ENCODE measurements at regions not wholly inside any gene's neighbourhood (a gene's known extent, or its start where the extent isn't known, plus 50 kb on each side); places are given as distances from the start of the nearest gene placed in this dataset.

GRCh38 chr10:117740691-117741222 lies 198.2 kb downstream of the EMX2 start:
- Mint-ChIP-seq H3K27me3 (peaks cover 21 to 45% (median 21%) of the 10 kb centered on the region in 3 donors), H3K4me3 (no peak overlapping the region), H3K36me3 (no peaks in the 10 kb centered on the region), H3K4me1 (peaks cover 0 to 2% (median 0%) of the 10 kb centered on the region in 3 donors), H3K9me3 (no peaks in the 10 kb centered on the region), H3K27ac (peak overlapping the region in 1 of 6 donors; percentile 47)
- no peak for ATAC-seq (ENCODE audit: low read depth in 2 of 2)
- no peak for DNase-seq

GRCh38 chr10:117741524-117741923 lies 199.0 kb downstream of the EMX2 start:
- Mint-ChIP-seq H3K27ac (no peak overlapping the region), H3K4me3 (no peak overlapping the region), H3K9me3 (peaks cover 0 to 2% (median 0%) of the 10 kb centered on the region in 7 donors), H3K4me1 (no peaks in the 10 kb centered on the region), H3K36me3 (no peaks in the 10 kb centered on the region), H3K27me3 (peaks cover 14 to 39% (median 16%) of the 10 kb centered on the region in 3 donors)
- DNase-seq (no peak), ATAC-seq (ENCODE audit: low read depth in 2 of 2) (no peak)

DNA sequence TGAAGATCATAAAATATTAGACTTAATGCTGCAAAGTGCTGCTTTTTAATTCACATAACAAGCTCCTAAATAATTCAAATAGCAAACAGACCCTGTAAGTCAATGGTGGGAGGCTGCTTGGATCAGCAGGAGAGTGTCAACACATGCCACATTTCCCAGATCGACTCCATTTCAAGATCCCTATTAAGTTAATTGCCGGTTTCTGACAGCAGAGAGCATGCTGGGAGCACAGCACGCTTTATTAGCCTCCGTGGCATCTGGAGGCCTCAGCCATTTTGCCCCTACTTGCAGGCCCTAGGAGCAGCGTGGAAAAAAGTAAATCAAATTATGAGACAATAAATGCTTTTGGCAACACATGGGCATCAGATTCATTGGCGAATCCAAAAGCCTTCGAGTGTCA lies 201.0 kb downstream of the EMX2 start:
- Mint-ChIP-seq H3K9me3 (peaks cover 0 to 4% (median 0%) of the 10 kb centered on the region in 7 donors), H3K27ac (no peak overlapping the region), H3K4me3 (no peak overlapping the region), H3K4me1 (no peaks in the 10 kb centered on the region), H3K36me3 (no peaks in the 10 kb centered on the region), H3K27me3 (peaks cover 9 to 29% (median 9%) of the 10 kb centered on the region in 3 donors)
- DNase-seq (no peak), ATAC-seq (ENCODE audit: low read depth in 2 of 2) (no peak)

- no peak overlapping the region for H3K4me3 Mint-ChIP-seq
- no peak for ATAC-seq (ENCODE audit: low read depth in 2 of 2)
- H3K27ac Mint-ChIP-seq: no peak overlapping the region
- peaks cover 9 to 28% (median 13%) of the 10 kb centered on the region in 3 donors for H3K27me3 Mint-ChIP-seq
- no peak for DNase-seq
- peaks cover 0 to 4% (median 0%) of the 10 kb centered on the region in 7 donors for H3K9me3 Mint-ChIP-seq
- no peaks in the 10 kb centered on the region for H3K36me3 Mint-ChIP-seq
- H3K4me1 Mint-ChIP-seq: no peaks in the 10 kb centered on the region
Measured at GRCh38 chr10:117745301-117745700, 202.8 kb downstream of the EMX2 start.

- H3K4me3 Mint-ChIP-seq: no peak overlapping the region
- no peak overlapping the region for H3K27ac Mint-ChIP-seq
- H3K27me3 Mint-ChIP-seq: peaks cover 4 to 17% (median 9%) of the 10 kb centered on the region in 3 donors
- H3K4me1 Mint-ChIP-seq: no peaks in the 10 kb centered on the region
- ATAC-seq (ENCODE audit: low read depth in 2 of 2) (no peak), DNase-seq (no peak)
- peaks cover 0 to 4% (median 0%) of the 10 kb centered on the region in 7 donors for H3K9me3 Mint-ChIP-seq
- no peaks in the 10 kb centered on the region for H3K36me3 Mint-ChIP-seq
Measured at GRCh38 chr10:117746541-117747448, 204.2 kb downstream of the EMX2 start.

DNA sequence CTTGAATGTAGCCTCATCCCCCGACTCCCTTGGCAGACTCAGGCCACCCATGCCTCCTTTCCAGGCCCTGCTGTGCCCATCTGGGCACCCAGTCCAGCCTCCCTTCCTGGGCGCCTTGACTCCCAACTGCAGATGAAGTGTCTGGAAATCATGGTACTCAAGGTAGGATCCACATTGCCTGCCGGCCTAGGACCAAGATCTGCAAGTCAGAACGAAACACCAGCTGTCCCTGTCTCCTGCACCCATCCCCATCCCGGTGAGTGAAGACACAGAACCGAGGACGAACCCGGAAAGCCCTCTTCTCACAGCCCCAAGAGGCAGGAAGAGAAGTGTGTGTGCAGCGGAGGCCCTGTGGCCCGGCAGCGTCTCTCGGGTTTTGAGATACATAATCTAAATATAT lies 205.1 kb downstream of the EMX2 start:
- no peak for DNase-seq
- Mint-ChIP-seq H3K27me3 (peaks cover 4 to 14% (median 4%) of the 10 kb centered on the region in 3 donors), H3K9me3 (peaks cover 0 to 4% (median 0%) of the 10 kb centered on the region in 7 donors), H3K27ac (no peak overlapping the region), H3K4me3 (no peak overlapping the region), H3K4me1 (no peaks in the 10 kb centered on the region), H3K36me3 (no peaks in the 10 kb centered on the region)
- ATAC-seq (ENCODE audit: low read depth in 2 of 2): no peak

GRCh38 chr10:117748058-117748457 lies 205.5 kb downstream of the EMX2 start:
- ATAC-seq (ENCODE audit: low read depth in 2 of 2) (no peak), DNase-seq (no peak)
- H3K27ac Mint-ChIP-seq: no peak overlapping the region
- H3K27me3 Mint-ChIP-seq: peaks cover under 1 to 10% (median 4%) of the 10 kb centered on the region in 3 donors
- H3K4me3 Mint-ChIP-seq: no peak overlapping the region
- H3K36me3 Mint-ChIP-seq: no peaks in the 10 kb centered on the region
- H3K4me1 Mint-ChIP-seq: no peaks in the 10 kb centered on the region
- peaks cover 0 to 4% (median 0%) of the 10 kb centered on the region in 7 donors for H3K9me3 Mint-ChIP-seq

DNA sequence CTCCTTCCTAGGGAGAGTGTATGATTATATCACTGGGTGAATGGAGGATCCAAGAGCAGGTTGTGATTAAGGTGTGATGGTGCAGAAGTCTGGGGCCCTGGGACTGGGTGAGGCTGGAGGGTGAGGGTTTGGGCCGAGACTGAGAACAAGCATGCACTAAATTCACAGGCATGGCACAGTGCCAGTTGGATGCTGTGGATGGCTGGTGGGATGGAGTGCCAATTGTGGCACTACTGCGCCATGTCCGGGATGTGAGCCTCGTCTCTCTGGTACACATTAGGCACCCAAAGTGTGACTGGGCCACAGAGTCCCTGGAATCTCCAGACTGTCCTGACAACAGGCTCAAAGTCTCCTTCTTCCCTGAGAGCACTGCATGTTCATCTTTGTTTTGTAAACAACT lies 208.1 kb downstream of the EMX2 start:
- H3K27me3 Mint-ChIP-seq: peaks cover 0 to 4% (median 0%) of the 10 kb centered on the region in 3 donors
- no peak overlapping the region for H3K4me3 Mint-ChIP-seq
- peaks cover 0 to 4% (median 0%) of the 10 kb centered on the region in 7 donors for H3K9me3 Mint-ChIP-seq
- DNase-seq (no peak), ATAC-seq (ENCODE audit: low read depth in 2 of 2) (no peak)
- H3K36me3 Mint-ChIP-seq: no peaks in the 10 kb centered on the region
- no peak overlapping the region for H3K27ac Mint-ChIP-seq
- no peaks in the 10 kb centered on the region for H3K4me1 Mint-ChIP-seq

DNA sequence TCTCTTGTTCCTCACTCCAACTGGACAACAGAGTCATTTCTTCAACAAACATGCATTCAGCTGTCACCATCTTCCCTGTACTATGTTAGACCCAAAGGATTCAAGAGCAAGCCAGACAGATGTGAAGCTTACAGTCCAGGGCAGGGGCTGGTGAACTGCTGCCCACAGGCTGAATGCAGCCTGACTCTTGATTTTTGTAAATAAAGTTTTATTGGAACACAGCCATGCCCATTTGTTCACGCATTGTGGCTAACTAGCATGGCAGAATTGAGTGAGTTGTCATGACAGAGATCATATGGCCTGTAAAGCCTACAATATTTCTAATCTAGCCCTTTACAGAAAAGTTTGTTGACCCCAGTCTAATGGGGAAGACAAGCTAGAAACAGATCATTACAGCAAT lies 208.7 kb downstream of the EMX2 start:
- peaks cover 0 to 4% (median 0%) of the 10 kb centered on the region in 7 donors for H3K9me3 Mint-ChIP-seq

GRCh38 chr10:117752103-117752502 lies 209.6 kb downstream of the EMX2 start:
- Mint-ChIP-seq H3K4me3 (no peak overlapping the region), H3K4me1 (no peaks in the 10 kb centered on the region), H3K27me3 (peaks cover 0 to 4% (median 0%) of the 10 kb centered on the region in 3 donors), H3K36me3 (no peaks in the 10 kb centered on the region), H3K27ac (peak overlapping the region in 1 of 6 donors; percentile 43), H3K9me3 (peaks cover 0 to 4% (median 0%) of the 10 kb centered on the region in 7 donors)
- no peak for ATAC-seq (ENCODE audit: low read depth in 2 of 2)
- DNase-seq: no peak

More for the DNA sequence above, 208.7 kb downstream of the EMX2 start:
- Mint-ChIP-seq H3K27ac (no peak overlapping the region), H3K27me3 (peaks cover 0 to 4% (median 0%) of the 10 kb centered on the region in 3 donors), H3K36me3 (no peaks in the 10 kb centered on the region), H3K4me3 (no peak overlapping the region), H3K4me1 (no peaks in the 10 kb centered on the region)
- ATAC-seq (ENCODE audit: low read depth in 2 of 2) (no peak), DNase-seq (no peak)

DNA sequence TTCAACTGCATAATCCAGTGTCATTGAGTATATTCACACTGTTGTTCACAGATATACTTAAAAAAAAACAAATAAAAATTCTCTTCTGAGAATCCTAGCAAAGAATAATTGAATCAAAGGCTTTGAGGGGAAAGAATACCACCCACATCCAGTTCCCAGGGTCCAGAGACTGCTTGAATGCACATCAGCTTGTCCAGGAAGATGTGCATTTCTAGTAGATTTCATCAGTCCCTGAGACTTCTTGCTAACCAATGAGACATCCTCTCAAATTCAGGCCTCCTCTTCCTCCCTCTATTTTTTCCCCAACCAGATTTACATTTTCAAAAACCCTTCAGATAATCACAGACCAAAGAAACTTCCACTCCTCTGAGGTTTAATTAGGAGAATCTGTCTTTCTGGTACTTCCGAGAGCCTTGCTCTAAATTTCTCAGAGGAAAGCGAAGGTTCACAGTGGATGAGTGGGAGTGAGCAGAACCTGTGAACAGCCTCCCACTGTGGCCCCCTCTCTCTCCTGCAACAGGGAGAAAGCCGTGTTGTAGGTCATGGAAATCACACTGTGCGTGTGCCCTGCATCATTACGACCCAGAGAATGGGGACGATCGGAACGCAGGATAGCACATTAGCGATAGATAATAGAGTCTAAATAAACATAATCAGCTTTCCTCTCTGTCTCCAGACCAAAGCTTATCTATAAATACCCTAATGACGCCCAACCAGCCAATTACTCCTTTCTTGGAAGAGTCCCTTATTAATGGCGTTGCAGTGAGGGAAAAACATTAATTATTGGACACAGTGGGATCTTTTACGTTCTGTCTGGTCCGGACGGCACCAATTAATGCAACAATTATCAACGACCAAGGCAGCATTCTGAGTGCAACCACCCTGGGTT lies 212.5 kb downstream of the EMX2 start:
- Mint-ChIP-seq H3K27ac (no peak overlapping the region), H3K4me3 (no peak overlapping the region)

GRCh38 chr10:117755659-117756014 lies 213.1 kb downstream of the EMX2 start:
- ATAC-seq (ENCODE audit: low read depth in 2 of 2) (no peak), DNase-seq (no peak)
- H3K27me3 Mint-ChIP-seq: peaks cover 0 to 3% (median 3%) of the 10 kb centered on the region in 3 donors
- H3K4me1 Mint-ChIP-seq: no peaks in the 10 kb centered on the region
- H3K27ac Mint-ChIP-seq: no peak overlapping the region
- no peaks in the 10 kb centered on the region for H3K36me3 Mint-ChIP-seq
- H3K4me3 Mint-ChIP-seq: peak overlapping the region in 1 of 8 donors; percentile 76
- peaks cover 0 to 2% (median 0%) of the 10 kb centered on the region in 7 donors for H3K9me3 Mint-ChIP-seq

More for the DNA sequence above, 212.5 kb downstream of the EMX2 start:
- H3K36me3 Mint-ChIP-seq: no peaks in the 10 kb centered on the region
- peaks cover 0 to 2% (median 0%) of the 10 kb centered on the region in 7 donors for H3K9me3 Mint-ChIP-seq
- ATAC-seq (ENCODE audit: low read depth in 2 of 2) (no peak), DNase-seq (no peak)
- H3K4me1 Mint-ChIP-seq: no peaks in the 10 kb centered on the region
- H3K27me3 Mint-ChIP-seq: peaks cover 0 to 6% (median 0%) of the 10 kb centered on the region in 3 donors

DNA sequence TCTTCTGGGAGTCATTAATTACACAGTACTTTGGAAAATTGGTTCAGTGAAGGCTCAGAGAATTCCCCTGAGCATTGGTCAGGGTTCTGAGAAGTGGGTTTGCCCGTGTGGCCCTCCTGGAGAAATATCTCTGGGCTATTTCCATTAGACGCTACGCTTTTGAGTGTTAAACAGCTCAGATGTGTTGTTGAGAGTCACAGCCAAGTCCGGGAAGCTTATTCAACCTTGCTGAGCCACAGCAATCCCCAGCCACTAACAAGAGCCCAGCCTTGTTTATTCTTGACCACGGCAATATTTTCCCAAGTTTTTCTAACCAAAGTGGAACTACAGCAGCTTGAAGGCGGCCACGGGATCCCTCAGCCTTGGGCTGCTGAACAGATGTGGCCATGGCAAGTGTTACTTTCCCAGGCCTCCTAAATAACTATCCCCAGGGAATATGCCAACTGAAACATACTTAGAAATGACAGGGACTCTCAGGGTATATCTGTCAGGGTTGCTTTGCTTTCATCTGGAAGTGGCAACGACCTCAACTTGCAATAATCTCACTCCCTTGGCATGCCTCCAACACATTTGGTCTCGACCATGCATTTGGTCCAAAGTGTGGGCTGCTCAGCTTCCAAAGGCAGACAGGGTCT lies 214.7 kb downstream of the EMX2 start:
- peaks cover 0 to 16% (median 3%) of the 10 kb centered on the region in 3 donors for H3K27me3 Mint-ChIP-seq
- peaks cover 0 to 4% (median 0%) of the 10 kb centered on the region in 7 donors for H3K9me3 Mint-ChIP-seq
- peak overlapping the region in 1 of 6 donors; percentile 65 for H3K27ac Mint-ChIP-seq
- H3K36me3 Mint-ChIP-seq: no peaks in the 10 kb centered on the region
- no peaks in the 10 kb centered on the region for H3K4me1 Mint-ChIP-seq
- DNase-seq: no peak
- no peak for ATAC-seq (ENCODE audit: low read depth in 2 of 2)
- H3K4me3 Mint-ChIP-seq: no peak overlapping the region
